PC-9 (cell line): ENCODE measurements at regions not wholly inside any gene's neighbourhood (a gene's known extent, or its start where the extent isn't known, plus 50 kb on each side); places are given as distances from the start of the nearest gene placed in this dataset.

Source experiments
- CTCF ChIP-seq: fragments of 200-600 bp; sonication (generic); conservative IDR thresholded peaks from 2 replicates; pipeline ENCODE4 v1.6.1; 2017; ENCODE audit warnings: mixed run types, antibody characterized with exemption, mild to moderate bottlenecking, moderate library complexity
- EZH2 ChIP-seq: fragments of 200-600 bp; sonication (generic); IDR thresholded peaks from 2 replicates; pipeline ENCODE4 v1.8.0; 2017; ENCODE audit warnings: antibody characterized with exemption, low read depth

GRCh38 chr11:19562156-19562555, 150.5 kb upstream of the NAV2 start:
- no peak for TF ChIP-seq CTCF
- TF ChIP-seq EZH2, result no peak
